Hepatocyte (in vitro differentiated cells): ENCODE measurements at regions not wholly inside any gene's neighbourhood (a gene's known extent, or its start where the extent isn't known, plus 50 kb on each side); places are given as distances from the start of the nearest gene placed in this dataset.

Experiments used
- DNase-seq: peaks from one replicate; pipeline ENCODE4 v3.0.0-alpha.2; 2016; ENCODE audit warnings: low spot score
- H2AFZ ChIP-seq: fragments of 200-600 bp; sonication (generic); 2 replicates; pipeline ENCODE4 v1.6.0; 2016; ENCODE audit warnings: antibody characterized with exemption, mild to moderate bottlenecking
- H3K27ac ChIP-seq: fragments of 200-600 bp; sonication (generic); 2 replicates; pipeline ENCODE4 v1.5.1; 2016; ENCODE audit warnings: mild to moderate bottlenecking
- H3K27me3 ChIP-seq: fragments of 200-600 bp; sonication (generic); 2 replicates; pipeline ENCODE4 v1.6.1; 2016
- H3K36me3 ChIP-seq: fragments of 200-600 bp; sonication (generic); replicated peaks from 2 replicates; pipeline ENCODE4 v1.5.1; 2016; ENCODE audit warnings: low read depth; ENCODE audit not compliant: insufficient read depth
- H3K4me1 ChIP-seq: fragments of 200-600 bp; sonication (generic); 2 replicates; pipeline ENCODE4 v1.5.1; 2016; ENCODE audit warnings: mild to moderate bottlenecking, moderate library complexity; ENCODE audit not compliant: insufficient read depth
- H3K4me2 ChIP-seq: fragments of 200-600 bp; sonication (generic); 2 replicates; pipeline ENCODE4 v1.6.0; 2016
- H3K4me3 ChIP-seq: fragments of 200-600 bp; sonication (generic); 2 replicates; pipeline ENCODE4 v1.5.1; 2016; ENCODE audit warnings: mild to moderate bottlenecking
- H3K79me2 ChIP-seq: fragments of 200-600 bp; sonication (generic); 2 replicates; pipeline ENCODE4 v1.6.0; 2017; ENCODE audit warnings: mild to moderate bottlenecking
- H3K9me2 ChIP-seq: fragments of 200-600 bp; sonication (generic); replicated peaks from 2 replicates; pipeline ENCODE4 v1.6.0; 2017; ENCODE audit warnings: mild to moderate bottlenecking; ENCODE audit not compliant: insufficient read depth
- H3K9me3 ChIP-seq: fragments of 200-600 bp; sonication (generic); 2 replicates; pipeline ENCODE4 v1.5.1; 2016; ENCODE audit warnings: low read depth, mild to moderate bottlenecking
- H4K20me1 ChIP-seq: fragments of 200-600 bp; sonication (generic); 2 replicates; pipeline ENCODE4 v1.6.0; 2016; ENCODE audit warnings: mild to moderate bottlenecking; ENCODE audit not compliant: insufficient read depth, poor library complexity, severe bottlenecking
- EZH2 ChIP-seq: fragments of 200-600 bp; sonication (generic); IDR thresholded peaks from 2 replicates; pipeline ENCODE4 v1.6.1; 2016; ENCODE audit warnings: antibody characterized with exemption, mild to moderate bottlenecking, borderline replicate concordance
- EZH2phosphoT487 ChIP-seq: fragments of 200-600 bp; sonication (generic); IDR thresholded peaks from one replicate; pipeline ENCODE4 v1.6.1; 2018; ENCODE audit warnings: antibody characterized with exemption, mild to moderate bottlenecking, low read depth, moderate library complexity; ENCODE audit not compliant: unreplicated experiment, severe bottlenecking
- WGBS: methylation state at CpG from one replicate; pipeline ENCODE4 v1.1.6; 2016; ENCODE audit warnings: low lambda C conversion rate; ENCODE audit errors: missing lambda C conversion rate; 5-methylcytosine and 5-hydroxymethylcytosine counted together
- TF ChIP-seq, protein P1 (sequence below): fragments of 200-600 bp; sonication (generic); IDR thresholded peaks from 2 replicates; pipeline ENCODE4 v1.5.1; 2016; ENCODE audit warnings: antibody characterized with exemption, mild to moderate bottlenecking; ENCODE audit not compliant: poor library complexity

DNA sequence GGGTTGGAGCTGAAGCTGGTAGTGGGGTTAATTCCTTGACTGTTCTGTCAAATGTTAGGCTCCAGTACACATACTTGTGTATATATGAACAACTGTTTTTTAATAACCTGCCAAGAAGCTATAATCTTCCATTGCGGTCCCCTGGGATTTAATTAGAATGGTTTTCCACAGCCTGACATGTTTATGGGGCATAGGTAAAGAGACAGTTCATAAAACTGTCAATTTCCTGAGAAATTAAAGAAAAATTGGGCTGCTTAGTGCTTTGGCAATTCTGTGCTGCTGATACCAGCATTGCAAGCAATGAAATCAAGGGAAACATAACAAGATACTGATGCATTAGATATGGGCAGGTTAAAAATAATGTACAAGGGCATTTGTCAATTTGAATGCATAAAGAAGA is 314.1 kb upstream of the SLC35B3 start:
- Histone ChIP-seq H3K27ac (no peak overlapping the region), H2AFZ (no peak overlapping the region), H3K4me1 (no peaks in the 10 kb centered on the region), H3K4me3 (no peak overlapping the region), H3K4me2 (no peak overlapping the region), H3K79me2 (no peaks in the 10 kb centered on the region), H3K36me3 (no peaks in the 10 kb centered on the region), H3K9me2 (no peaks in the 10 kb centered on the region), H3K9me3 (no peaks in the 10 kb centered on the region), H3K27me3 (no peaks in the 10 kb centered on the region), H4K20me1 (no peaks in the 10 kb centered on the region)
- WGBS: 45% methylated on average over 1 of the region's 1 CpG
- TF ChIP-seq EZH2phosphoT487 (no peak), EZH2 (no peak)
- TF ChIP-seq, protein P1, sequence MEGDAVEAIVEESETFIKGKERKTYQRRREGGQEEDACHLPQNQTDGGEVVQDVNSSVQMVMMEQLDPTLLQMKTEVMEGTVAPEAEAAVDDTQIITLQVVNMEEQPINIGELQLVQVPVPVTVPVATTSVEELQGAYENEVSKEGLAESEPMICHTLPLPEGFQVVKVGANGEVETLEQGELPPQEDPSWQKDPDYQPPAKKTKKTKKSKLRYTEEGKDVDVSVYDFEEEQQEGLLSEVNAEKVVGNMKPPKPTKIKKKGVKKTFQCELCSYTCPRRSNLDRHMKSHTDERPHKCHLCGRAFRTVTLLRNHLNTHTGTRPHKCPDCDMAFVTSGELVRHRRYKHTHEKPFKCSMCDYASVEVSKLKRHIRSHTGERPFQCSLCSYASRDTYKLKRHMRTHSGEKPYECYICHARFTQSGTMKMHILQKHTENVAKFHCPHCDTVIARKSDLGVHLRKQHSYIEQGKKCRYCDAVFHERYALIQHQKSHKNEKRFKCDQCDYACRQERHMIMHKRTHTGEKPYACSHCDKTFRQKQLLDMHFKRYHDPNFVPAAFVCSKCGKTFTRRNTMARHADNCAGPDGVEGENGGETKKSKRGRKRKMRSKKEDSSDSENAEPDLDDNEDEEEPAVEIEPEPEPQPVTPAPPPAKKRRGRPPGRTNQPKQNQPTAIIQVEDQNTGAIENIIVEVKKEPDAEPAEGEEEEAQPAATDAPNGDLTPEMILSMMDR: no peak
- DNase-seq: no peak

DNA sequence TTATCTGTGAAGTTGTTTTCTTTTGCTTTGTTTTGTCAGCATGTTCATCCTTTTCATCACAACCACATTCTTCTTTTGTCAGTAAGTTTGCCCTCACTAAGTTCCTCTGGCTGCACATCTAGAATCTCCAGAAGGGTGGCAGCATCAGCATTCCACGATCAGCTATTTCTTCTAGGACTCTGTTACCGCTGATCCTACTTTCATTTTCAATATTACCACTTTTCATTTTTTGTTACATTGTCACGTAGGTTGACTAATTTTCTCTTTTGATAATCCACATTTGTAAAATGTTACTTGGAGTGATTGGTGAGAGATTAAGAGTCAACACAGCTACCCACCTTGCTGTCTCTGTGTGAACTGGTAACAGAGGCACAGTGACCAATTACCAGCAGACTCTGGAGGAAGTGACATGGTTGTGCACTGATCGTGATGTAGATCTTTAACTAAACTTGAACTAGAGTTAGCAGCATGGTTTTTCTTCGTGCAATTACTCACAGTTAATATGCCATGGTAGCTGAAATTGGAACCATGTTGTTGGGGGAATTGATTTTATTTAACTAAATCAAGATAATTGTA is 307.9 kb upstream of the SLC35B3 start:
- Histone ChIP-seq H4K20me1 (no peaks in the 10 kb centered on the region), H3K9me2 (no peaks in the 10 kb centered on the region), H3K4me1 (no peaks in the 10 kb centered on the region), H3K4me2 (no peak overlapping the region), H3K27ac (no peak overlapping the region), H3K79me2 (no peaks in the 10 kb centered on the region), H2AFZ (no peak overlapping the region), H3K9me3 (no peaks in the 10 kb centered on the region), H3K27me3 (no peaks in the 10 kb centered on the region), H3K36me3 (no peaks in the 10 kb centered on the region), H3K4me3 (no peak overlapping the region)
- 89% methylated on average over 5 of the region's 5 CpGs for WGBS
- no peak for TF ChIP-seq EZH2
- TF ChIP-seq, protein P1: no peak
- no peak for TF ChIP-seq EZH2phosphoT487
- DNase-seq: no peak

DNA sequence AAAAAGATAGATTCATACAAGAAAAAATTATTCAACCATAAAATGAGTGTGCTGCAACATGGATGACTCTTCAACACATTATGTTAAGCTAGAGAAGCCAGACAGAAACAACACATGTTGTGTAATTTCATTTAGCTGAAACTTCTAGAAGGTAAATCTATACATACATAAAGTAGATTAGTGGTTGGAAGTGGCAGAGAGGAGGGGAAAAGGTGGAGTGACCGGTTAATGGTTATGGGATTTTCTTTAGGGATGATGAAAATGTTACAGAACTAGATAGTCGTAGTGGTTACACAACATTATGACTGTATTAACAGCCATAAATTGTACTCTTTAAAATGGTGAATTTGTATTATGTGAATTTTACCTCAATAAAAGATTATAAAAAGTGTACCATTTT is 304.1 kb upstream of the SLC35B3 start:
- Histone ChIP-seq H4K20me1 (no peaks in the 10 kb centered on the region), H3K9me2 (no peaks in the 10 kb centered on the region), H3K27ac (no peak overlapping the region), H3K27me3 (no peaks in the 10 kb centered on the region), H3K4me1 (peaks cover 8% of the 10 kb centered on the region), H3K79me2 (no peaks in the 10 kb centered on the region), H3K36me3 (no peaks in the 10 kb centered on the region), H3K4me3 (no peak overlapping the region), H2AFZ (no peak overlapping the region), H3K4me2 (no peak overlapping the region), H3K9me3 (no peaks in the 10 kb centered on the region)
- TF ChIP-seq, protein P1: no peak
- TF ChIP-seq EZH2: no peak
- TF ChIP-seq EZH2phosphoT487: no peak
- no peak for DNase-seq
- WGBS: 91% methylated on average over 2 of the region's 2 CpGs

DNA sequence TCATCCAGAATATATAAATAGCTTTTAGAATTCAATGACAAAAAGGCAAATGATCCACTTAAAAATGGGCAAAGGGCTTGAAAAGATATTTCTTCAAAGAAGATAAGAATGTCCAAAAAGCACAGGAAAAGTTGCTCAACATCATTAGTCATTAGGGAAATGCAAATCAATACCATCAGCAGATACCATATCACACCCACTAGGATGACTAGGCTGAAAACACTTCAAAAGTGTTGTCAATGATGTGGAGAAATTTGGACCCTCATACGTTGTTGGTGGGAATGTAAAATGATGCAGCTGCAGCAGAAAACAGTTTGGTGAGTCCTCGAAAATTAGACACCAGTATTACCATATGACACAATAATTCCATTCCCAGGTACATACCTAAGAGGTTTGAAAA is 303.6 kb upstream of the SLC35B3 start:
- Histone ChIP-seq H3K79me2 (no peaks in the 10 kb centered on the region), H3K4me2 (no peak overlapping the region), H3K36me3 (no peaks in the 10 kb centered on the region), H3K4me1 (peaks cover 8% of the 10 kb centered on the region), H3K4me3 (no peak overlapping the region), H2AFZ (no peak overlapping the region), H3K9me2 (no peaks in the 10 kb centered on the region), H3K27ac (no peak overlapping the region), H3K27me3 (no peaks in the 10 kb centered on the region), H3K9me3 (no peaks in the 10 kb centered on the region), H4K20me1 (no peaks in the 10 kb centered on the region)
- WGBS: 92% methylated on average over 2 of the region's 2 CpGs
- TF ChIP-seq EZH2 (no peak), EZH2phosphoT487 (no peak)
- TF ChIP-seq, protein P1: no peak
- DNase-seq: no peak
